22Rv1 (cell line): ENCODE measurements at regions not wholly inside any gene's neighbourhood (a gene's known extent, or its start where the extent isn't known, plus 50 kb on each side); places are given as distances from the start of the nearest gene placed in this dataset.

ENCODE experiments used
- CTCF ChIP-seq: fragments of 450-650 bp; IDR thresholded peaks from 2 replicates; pipeline ENCODE4 v1.5.1; 2017; ENCODE audit warnings: mild to moderate bottlenecking
- ZFX ChIP-seq: fragments of 450-650 bp; IDR thresholded peaks from 2 replicates; pipeline ENCODE4 v1.6.1; 2017; ENCODE audit warnings: antibody characterized with exemption, borderline replicate concordance

- no peak for TF ChIP-seq CTCF
- TF ChIP-seq ZFX = no peak
Observed at GRCh38 chr5:125411071-125411743, 664.8 kb upstream of the ZNF608 start.
